Keratinocyte (primary cell): ENCODE measurements at regions not wholly inside any gene's neighbourhood (a gene's known extent, or its start where the extent isn't known, plus 50 kb on each side); places are given as distances from the start of the nearest gene placed in this dataset.

Experiments used
- DNase-seq: peaks from one replicate; pipeline ENCODE4 v3.0.0-alpha.2; 2011; ENCODE audit warnings: low read depth, missing footprints, low spot score
- FAIRE-seq: peaks from 2 replicates; lab custom pipeline; 2011; peaks lifted over from hg19 to GRCh38; lab: Jason Lieb, UNC
- H2AFZ ChIP-seq: 2 replicates; pipeline ENCODE4 v1.6.0; 2012; ENCODE audit warnings: low read length, control low read depth, inconsistent platforms; ENCODE audit not compliant: control insufficient read depth
- H3K27ac ChIP-seq: 2 replicates; pipeline ENCODE4 v1.5.1; 2011; ENCODE audit warnings: low read length; ENCODE audit not compliant: control insufficient read depth, insufficient read depth
- H3K27me3 ChIP-seq: 3 replicates; pipeline ENCODE4 v1.6.0; 2011; ENCODE audit warnings: low read length; ENCODE audit not compliant: control insufficient read depth, insufficient read depth; ENCODE audit errors: extremely low read depth
- H3K36me3 ChIP-seq, 2 experiments: 2 replicates in 1 of 2; 3 replicates in 1 of 2; pipeline ENCODE4 v1.5.1; 2011; ENCODE audit warnings: low read length in 2 of 2, mild to moderate bottlenecking in 1 of 2; ENCODE audit not compliant: control insufficient read depth in 2 of 2, insufficient read depth in 2 of 2; ENCODE audit errors: extremely low read depth in 1 of 2
- H3K4me1 ChIP-seq: 3 replicates; pipeline ENCODE4 v1.5.1; 2011; ENCODE audit warnings: low read length; ENCODE audit not compliant: control insufficient read depth, insufficient read depth; ENCODE audit errors: extremely low read depth
- H3K4me2 ChIP-seq: 3 replicates; pipeline ENCODE4 v1.6.0; 2011; ENCODE audit warnings: low read depth, low read length; ENCODE audit not compliant: control insufficient read depth, insufficient read depth; ENCODE audit errors: extremely low read depth
- H3K4me3 ChIP-seq, 3 experiments: fragments of 200-600 bp in 1 of 3; sonication (generic) in 1 of 3; 2 replicates in 2 of 3; 3 replicates in 1 of 3; pipeline ENCODE4 v1.5.1; 2011 to 2016; ENCODE audit warnings: low read length in 3 of 3, mild to moderate bottlenecking in 3 of 3, control low read depth in 2 of 3, inconsistent platforms in 1 of 3, low read depth in 1 of 3, mixed read lengths in 1 of 3, mixed run types in 1 of 3, moderate library complexity in 1 of 3; ENCODE audit not compliant: control insufficient read depth in 2 of 3, insufficient read depth in 2 of 3; ENCODE audit errors: extremely low read depth in 1 of 3
- H3K79me2 ChIP-seq: 2 replicates; pipeline ENCODE4 v1.6.0; 2012; ENCODE audit warnings: low read length; ENCODE audit not compliant: control insufficient read depth, insufficient read depth
- H3K9ac ChIP-seq: 3 replicates; pipeline ENCODE4 v1.6.0; 2011; ENCODE audit warnings: low read length; ENCODE audit not compliant: control insufficient read depth, insufficient read depth; ENCODE audit errors: extremely low read depth
- H3K9me1 ChIP-seq: 3 replicates; pipeline ENCODE4 v1.6.0; 2011; ENCODE audit warnings: low read length; ENCODE audit not compliant: control insufficient read depth, insufficient read depth; ENCODE audit errors: extremely low read depth
- H3K9me3 ChIP-seq: 2 replicates; pipeline ENCODE4 v1.5.1; 2012; ENCODE audit warnings: low read depth, low read length; ENCODE audit not compliant: control insufficient read depth
- H4K20me1 ChIP-seq: 3 replicates; pipeline ENCODE4 v1.6.0; 2011; ENCODE audit warnings: low read length; ENCODE audit not compliant: control insufficient read depth, insufficient read depth; ENCODE audit errors: extremely low read depth
- EZH2 ChIP-seq: IDR thresholded peaks from one replicate; pipeline ENCODE4 v1.6.1; 2012; ENCODE audit warnings: inconsistent platforms, mild to moderate bottlenecking, low read length, moderate library complexity
- dilution Hi-C: fragments of 300-500 bp; cut with MboI; formaldehyde crosslinking; loops from one replicate; pipeline ENCODE4 v1.7.0; 2020; ENCODE audit warnings: low sequenced_read_pairs; ENCODE audit not compliant: extremely low pct_ligation_motif_present
- TF ChIP-seq, protein P1 (sequence below), 3 experiments: IDR thresholded peaks in 1 of 3; conservative IDR thresholded peaks in 1 of 3; optimal IDR thresholded peaks in 1 of 3; 2 replicates in 2 of 3; 3 replicates in 1 of 3; pipeline versions ENCODE3 to v1.5.1; 2011; ENCODE audit warnings: low read length in 3 of 3, mild to moderate bottlenecking in 3 of 3, moderate library complexity in 2 of 3, control low read depth in 1 of 3, inconsistent platforms in 1 of 3; ENCODE audit not compliant: insufficient read depth in 2 of 3; ENCODE audit errors: extremely low read depth in 1 of 3

DNA sequence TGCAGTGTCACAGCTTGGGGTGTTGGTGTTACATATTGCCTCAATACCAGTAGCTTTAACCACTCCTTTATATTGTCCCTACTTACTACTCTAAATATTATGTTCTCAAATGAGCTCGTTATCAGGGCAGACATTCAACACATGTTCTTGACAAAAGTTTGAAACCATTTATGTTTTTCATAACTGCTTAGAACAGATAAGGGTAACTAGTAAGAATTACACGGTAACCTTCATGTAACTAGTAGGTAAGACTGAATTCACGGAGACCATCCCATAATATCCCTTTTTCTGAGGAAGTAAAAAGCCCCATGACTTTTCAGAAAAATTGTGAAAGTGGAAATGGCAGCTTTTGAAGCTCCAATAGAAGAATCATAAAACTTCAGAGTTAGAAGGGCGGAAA, 59.6 kb upstream of the CENPW start:
- Histone ChIP-seq H3K36me3 (no peaks in the 10 kb centered on the region), H3K4me2 (no peak overlapping the region), H3K4me1 (no peaks in the 10 kb centered on the region), H3K9me3 (no peaks in the 10 kb centered on the region), H3K9me1 (no peaks in the 10 kb centered on the region), H4K20me1 (no peaks in the 10 kb centered on the region), H3K27ac (no peak overlapping the region), H2AFZ (no peak overlapping the region), H3K79me2 (no peaks in the 10 kb centered on the region), H3K4me3 (no peak overlapping the region), H3K27me3 (no peaks in the 10 kb centered on the region), H3K9ac (no peak overlapping the region)
- TF ChIP-seq, protein P1, sequence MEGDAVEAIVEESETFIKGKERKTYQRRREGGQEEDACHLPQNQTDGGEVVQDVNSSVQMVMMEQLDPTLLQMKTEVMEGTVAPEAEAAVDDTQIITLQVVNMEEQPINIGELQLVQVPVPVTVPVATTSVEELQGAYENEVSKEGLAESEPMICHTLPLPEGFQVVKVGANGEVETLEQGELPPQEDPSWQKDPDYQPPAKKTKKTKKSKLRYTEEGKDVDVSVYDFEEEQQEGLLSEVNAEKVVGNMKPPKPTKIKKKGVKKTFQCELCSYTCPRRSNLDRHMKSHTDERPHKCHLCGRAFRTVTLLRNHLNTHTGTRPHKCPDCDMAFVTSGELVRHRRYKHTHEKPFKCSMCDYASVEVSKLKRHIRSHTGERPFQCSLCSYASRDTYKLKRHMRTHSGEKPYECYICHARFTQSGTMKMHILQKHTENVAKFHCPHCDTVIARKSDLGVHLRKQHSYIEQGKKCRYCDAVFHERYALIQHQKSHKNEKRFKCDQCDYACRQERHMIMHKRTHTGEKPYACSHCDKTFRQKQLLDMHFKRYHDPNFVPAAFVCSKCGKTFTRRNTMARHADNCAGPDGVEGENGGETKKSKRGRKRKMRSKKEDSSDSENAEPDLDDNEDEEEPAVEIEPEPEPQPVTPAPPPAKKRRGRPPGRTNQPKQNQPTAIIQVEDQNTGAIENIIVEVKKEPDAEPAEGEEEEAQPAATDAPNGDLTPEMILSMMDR (optimal IDR thresholded peaks at IDR 0.05 in 1 of 3, IDR thresholded peaks at IDR 0.05 in 1 of 3, conservative IDR thresholded peaks at IDR 0.05 in 1 of 3; ENCODE audit: extremely low read depth in 1 of 3, insufficient read depth in 2 of 3, low read length in 3 of 3): no peak
- no peak for TF ChIP-seq EZH2
- DNase-seq: no peak
- no peak for FAIRE-seq
- dilution Hi-C loops: no loop called here

DNA sequence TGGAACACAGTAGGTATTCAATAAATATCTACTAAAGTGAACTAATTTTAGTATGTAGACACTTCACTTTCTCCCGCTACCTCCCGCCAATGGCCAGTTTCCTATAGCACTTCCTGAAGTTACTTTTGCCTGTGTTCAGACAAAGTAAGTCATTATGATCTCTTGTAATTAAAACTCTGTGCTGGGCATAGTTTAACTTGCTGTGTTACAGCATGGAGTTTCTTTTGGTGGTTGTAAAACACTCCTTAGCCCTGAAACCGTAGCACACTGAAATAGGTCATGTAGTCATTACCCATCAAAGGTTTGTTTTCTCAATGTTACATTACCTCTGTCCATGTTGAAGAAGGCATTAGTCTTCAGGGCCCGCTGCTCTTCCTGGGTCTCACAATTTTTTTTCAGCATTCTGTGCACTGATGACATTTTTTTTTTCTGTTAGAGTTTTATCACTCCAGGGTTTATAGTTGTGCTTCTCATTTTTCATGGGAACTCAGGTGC, 54.0 kb upstream of the CENPW start:
- no peak for DNase-seq
- Histone ChIP-seq H3K4me2 (no peak overlapping the region), H3K4me3 (no peak overlapping the region), H3K9me3 (no peaks in the 10 kb centered on the region), H2AFZ (no peak overlapping the region), H3K9me1 (no peaks in the 10 kb centered on the region), H4K20me1 (no peaks in the 10 kb centered on the region), H3K79me2 (no peaks in the 10 kb centered on the region), H3K27ac (no peak overlapping the region), H3K9ac (no peak overlapping the region), H3K27me3 (no peaks in the 10 kb centered on the region), H3K4me1 (no peaks in the 10 kb centered on the region), H3K36me3 (no peaks in the 10 kb centered on the region)
- dilution Hi-C loops: no loop called here
- TF ChIP-seq, protein P1 (optimal IDR thresholded peaks at IDR 0.05 in 1 of 3, IDR thresholded peaks at IDR 0.05 in 1 of 3, conservative IDR thresholded peaks at IDR 0.05 in 1 of 3; ENCODE audit: extremely low read depth in 1 of 3, insufficient read depth in 2 of 3, low read length in 3 of 3): no peak
- FAIRE-seq: no peak
